Suprapubic skin (tissue), 4 donors: ENCODE measurements at regions not wholly inside any gene's neighbourhood (a gene's known extent, or its start where the extent isn't known, plus 50 kb on each side); places are given as distances from the start of the nearest gene placed in this dataset.

Experiments used
- DNase-seq, 2 donors: peaks; one replicate each; pipeline ENCODE4 v3.0.0-alpha.2; 2019; ENCODE audit warnings: low spot score in 2 of 2
- H3K27ac ChIP-seq: fragments of 200-600 bp; sonication (generic); one replicate; pipeline ENCODE4 v1.5.1; 2019
- H3K27me3 ChIP-seq: fragments of 200-600 bp; sonication (generic); one replicate; pipeline ENCODE4 v1.5.1; 2019
- H3K36me3 ChIP-seq: fragments of 200-600 bp; sonication (generic); one replicate; pipeline ENCODE4 v1.5.1; 2019
- H3K4me1 ChIP-seq: fragments of 200-600 bp; sonication (generic); one replicate; pipeline ENCODE4 v1.5.1; 2019
- H3K4me3 ChIP-seq: fragments of 200-600 bp; sonication (generic); one replicate; pipeline ENCODE4 v1.5.1; 2019; ENCODE audit warnings: mild to moderate bottlenecking
- H3K9me3 ChIP-seq: fragments of 200-600 bp; sonication (generic); one replicate; pipeline ENCODE4 v1.5.1; 2019
- EP300 ChIP-seq: sonication (generic); formaldehyde crosslinking; IDR thresholded peaks from one replicate; pipeline ENCODE4 v1.6.1; 2017; ENCODE audit warnings: antibody characterized with exemption
- POLR2A ChIP-seq, 2 donors: fragments of 450-650 bp; IDR thresholded peaks; one replicate each; pipeline ENCODE4 v1.6.1; 2017; ENCODE audit warnings: antibody characterized with exemption in 2 of 2, mild to moderate bottlenecking in 2 of 2, moderate library complexity in 2 of 2
- POLR2AphosphoS5 ChIP-seq, 3 donors: sonication (generic); formaldehyde crosslinking; IDR thresholded peaks; one replicate each; pipeline ENCODE4 v1.6.1; 2017; ENCODE audit warnings: antibody characterized with exemption in 3 of 3
- WGBS: methylation state at CpG from one replicate; pipeline ENCODE4 v1.1.5; 2018; 5-methylcytosine and 5-hydroxymethylcytosine counted together
- TF ChIP-seq, protein P1 (sequence below), 2 donors: fragments of 200-600 bp in 1 of 2; fragments of 450-650 bp in 1 of 2; sonication (generic) in 1 of 2; IDR thresholded peaks; one replicate each; pipeline ENCODE4 v1.5.1; 2016 to 2019; ENCODE audit warnings: antibody characterized with exemption in 2 of 2, mild to moderate bottlenecking in 1 of 2, moderate library complexity in 1 of 2

DNA sequence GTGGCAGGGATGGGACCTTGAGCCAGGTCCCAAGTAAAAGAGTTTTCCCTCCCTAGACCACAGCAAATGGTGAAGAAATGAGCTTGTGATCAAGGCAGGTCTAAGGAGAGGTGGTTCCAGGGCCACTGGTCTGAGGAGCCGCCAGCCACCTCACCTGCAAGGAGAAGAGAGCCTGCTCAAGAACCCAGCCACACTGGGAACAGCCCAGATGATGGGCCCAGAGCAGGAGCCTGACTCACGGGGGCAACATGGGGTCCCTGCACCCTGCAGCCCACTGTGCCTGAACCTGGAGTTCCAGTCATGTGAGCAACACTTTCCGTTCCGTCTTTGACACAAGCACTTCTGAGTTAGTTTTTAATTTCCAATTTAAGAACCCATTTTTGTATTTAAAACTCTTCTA, 204.5 kb upstream of the CDH4 start:
- peak in 1 of 2 donors; percentile 53 for DNase-seq
- Histone ChIP-seq H3K9me3 (no peaks in the 10 kb centered on the region), H3K27ac (no peak overlapping the region), H3K36me3 (no peaks in the 10 kb centered on the region), H3K4me3 (no peak overlapping the region), H3K4me1 (no peaks in the 10 kb centered on the region), H3K27me3 (peaks cover 2% of the 10 kb centered on the region)
- WGBS: 91% methylated on average over 4 of the region's 4 CpGs
- TF ChIP-seq POLR2A (IDR thresholded peaks at IDR 0.05) (no peak), EP300 (no peak), POLR2AphosphoS5 (IDR thresholded peaks at IDR 0.05) (no peak)
- TF ChIP-seq, protein P1, sequence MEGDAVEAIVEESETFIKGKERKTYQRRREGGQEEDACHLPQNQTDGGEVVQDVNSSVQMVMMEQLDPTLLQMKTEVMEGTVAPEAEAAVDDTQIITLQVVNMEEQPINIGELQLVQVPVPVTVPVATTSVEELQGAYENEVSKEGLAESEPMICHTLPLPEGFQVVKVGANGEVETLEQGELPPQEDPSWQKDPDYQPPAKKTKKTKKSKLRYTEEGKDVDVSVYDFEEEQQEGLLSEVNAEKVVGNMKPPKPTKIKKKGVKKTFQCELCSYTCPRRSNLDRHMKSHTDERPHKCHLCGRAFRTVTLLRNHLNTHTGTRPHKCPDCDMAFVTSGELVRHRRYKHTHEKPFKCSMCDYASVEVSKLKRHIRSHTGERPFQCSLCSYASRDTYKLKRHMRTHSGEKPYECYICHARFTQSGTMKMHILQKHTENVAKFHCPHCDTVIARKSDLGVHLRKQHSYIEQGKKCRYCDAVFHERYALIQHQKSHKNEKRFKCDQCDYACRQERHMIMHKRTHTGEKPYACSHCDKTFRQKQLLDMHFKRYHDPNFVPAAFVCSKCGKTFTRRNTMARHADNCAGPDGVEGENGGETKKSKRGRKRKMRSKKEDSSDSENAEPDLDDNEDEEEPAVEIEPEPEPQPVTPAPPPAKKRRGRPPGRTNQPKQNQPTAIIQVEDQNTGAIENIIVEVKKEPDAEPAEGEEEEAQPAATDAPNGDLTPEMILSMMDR (IDR thresholded peaks at IDR 0.05): no peak

DNA sequence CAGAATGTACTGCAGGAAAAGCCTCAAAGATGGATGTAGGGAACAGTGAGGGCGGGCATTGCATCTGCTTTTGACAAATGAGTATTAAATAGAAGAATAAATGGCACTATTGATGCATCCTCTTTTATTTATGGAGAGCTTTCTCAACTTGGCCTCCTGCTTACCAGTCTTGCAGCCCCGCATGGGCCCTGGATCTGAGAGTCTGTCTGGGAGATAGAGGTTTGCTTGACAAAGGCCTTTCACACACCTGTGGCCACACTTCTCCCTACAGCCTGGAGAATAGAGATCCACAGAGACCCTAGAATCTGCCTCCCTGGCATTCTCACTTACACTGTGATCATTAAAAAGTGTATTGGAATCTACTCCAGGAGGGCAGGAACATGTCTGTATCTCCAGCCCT, 203.8 kb upstream of the CDH4 start:
- TF ChIP-seq, protein P1 (IDR thresholded peaks at IDR 0.05): no peak
- no peak for TF ChIP-seq POLR2A (IDR thresholded peaks at IDR 0.05)
- TF ChIP-seq EP300: no peak
- TF ChIP-seq POLR2AphosphoS5 (IDR thresholded peaks at IDR 0.05): no peak
- H3K36me3 ChIP-seq: no peaks in the 10 kb centered on the region

DNA sequence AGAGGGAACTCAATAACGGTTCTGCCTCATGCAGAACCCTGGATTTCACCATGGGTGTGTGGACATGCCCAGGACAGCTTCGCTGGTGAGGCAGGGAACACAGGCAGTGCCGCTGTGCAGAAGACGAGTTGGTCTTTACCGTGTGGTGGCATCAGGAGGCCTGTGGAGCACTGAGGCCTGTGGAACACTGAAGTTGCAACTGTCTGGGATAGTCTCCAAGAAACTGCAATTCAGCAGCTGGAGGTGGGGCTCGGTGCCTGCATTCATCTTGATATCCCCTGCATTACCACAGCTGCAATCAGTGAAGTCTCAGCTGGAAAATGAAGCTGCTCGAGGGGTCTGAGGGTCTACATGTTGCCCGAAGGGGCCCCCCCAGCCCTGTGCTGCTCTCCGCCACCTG, 202.4 kb upstream of the CDH4 start:
- DNase-seq: peak in 1 of 2 donors; percentile 38

More for the DNA sequence above, 203.8 kb upstream of the CDH4 start:
- peak in 1 of 2 donors; percentile 24 for DNase-seq
- H3K4me1 ChIP-seq: no peaks in the 10 kb centered on the region
- H3K27me3 ChIP-seq: peaks cover 3% of the 10 kb centered on the region
- H3K9me3 ChIP-seq: no peaks in the 10 kb centered on the region
- no peak overlapping the region for H3K4me3 ChIP-seq
- no peak overlapping the region for H3K27ac ChIP-seq
- 80% methylated on average over 2 of the region's 2 CpGs for WGBS

DNA sequence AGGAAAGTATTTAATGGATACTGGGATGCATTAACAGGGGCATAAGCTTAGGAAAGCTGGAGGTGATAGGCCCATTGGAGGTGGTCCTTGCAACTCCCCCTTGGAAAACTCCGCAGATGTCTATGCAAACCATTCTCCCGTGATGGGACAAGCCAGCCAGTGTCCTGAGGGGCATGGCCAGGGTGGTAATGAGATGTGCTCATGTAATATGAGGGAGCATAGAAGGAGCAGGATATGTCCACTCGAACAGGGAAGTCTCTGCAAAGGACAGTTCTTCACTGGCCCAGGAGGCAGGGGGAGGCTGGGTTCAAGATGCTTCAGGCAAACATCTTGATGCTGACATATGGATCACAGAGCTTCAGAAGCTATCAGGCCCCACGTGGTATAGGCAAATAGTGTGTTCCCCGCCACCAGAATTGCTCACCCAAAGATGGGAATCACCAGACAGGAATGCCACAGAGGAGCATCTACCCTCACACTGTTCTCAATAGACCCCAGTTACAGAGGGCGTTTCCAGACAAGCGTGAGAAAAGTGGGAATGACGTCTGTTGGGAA, 201.6 kb upstream of the CDH4 start:
- no peaks in the 10 kb centered on the region for H3K4me1 ChIP-seq
- DNase-seq: peak in 1 of 2 donors; percentile 41
- H3K27ac ChIP-seq: no peak overlapping the region
- no peaks in the 10 kb centered on the region for H3K9me3 ChIP-seq
- WGBS: 75% methylated on average over 8 of the region's 8 CpGs
- H3K36me3 ChIP-seq: no peaks in the 10 kb centered on the region
- H3K27me3 ChIP-seq: peaks cover 3% of the 10 kb centered on the region
- no peak overlapping the region for H3K4me3 ChIP-seq
- TF ChIP-seq POLR2AphosphoS5 (IDR thresholded peaks at IDR 0.05) (no peak), EP300 (no peak), POLR2A (IDR thresholded peaks at IDR 0.05) (no peak)
- TF ChIP-seq, protein P1 (IDR thresholded peaks at IDR 0.05): no peak

More for the DNA sequence above, 202.4 kb upstream of the CDH4 start:
- H3K4me3 ChIP-seq: no peak overlapping the region
- TF ChIP-seq EP300: no peak
- no peak for TF ChIP-seq POLR2A (IDR thresholded peaks at IDR 0.05)
- no peak for TF ChIP-seq POLR2AphosphoS5 (IDR thresholded peaks at IDR 0.05)
- TF ChIP-seq, protein P1 (IDR thresholded peaks at IDR 0.05): no peak
- peaks cover 3% of the 10 kb centered on the region for H3K27me3 ChIP-seq
- 68% methylated on average over 5 of the region's 9 CpGs for WGBS
- H3K36me3 ChIP-seq: no peaks in the 10 kb centered on the region
- H3K27ac ChIP-seq: no peak overlapping the region
- H3K9me3 ChIP-seq: no peaks in the 10 kb centered on the region
- no peaks in the 10 kb centered on the region for H3K4me1 ChIP-seq

DNA sequence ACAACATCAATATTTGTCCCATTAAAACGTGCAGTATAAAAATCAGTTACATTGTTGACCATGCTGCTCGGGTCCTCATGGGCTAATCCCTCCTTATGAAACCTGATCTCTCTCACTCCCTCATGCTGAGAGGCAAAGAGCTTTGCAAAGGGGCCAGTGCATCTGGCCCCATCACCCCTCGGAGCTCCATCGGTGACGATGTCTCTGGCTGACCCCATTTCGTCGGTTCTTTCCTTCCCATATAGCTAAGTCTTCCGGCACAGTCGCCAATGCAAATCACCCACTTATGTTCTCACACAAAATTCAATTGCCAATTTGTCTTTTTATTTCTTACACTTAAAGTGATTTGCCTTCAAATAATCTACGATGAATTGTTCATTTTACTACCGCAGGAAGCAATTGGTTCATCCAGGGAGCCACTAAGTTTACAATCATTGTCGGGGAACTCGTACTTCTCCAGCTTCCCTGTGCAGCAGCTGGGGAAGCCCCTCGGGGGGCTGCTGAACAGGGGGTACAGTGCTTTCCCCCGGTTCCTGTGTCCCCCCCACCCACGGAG, 199.8 kb upstream of the CDH4 start:
- Histone ChIP-seq H3K4me1 (no peaks in the 10 kb centered on the region), H3K27ac (no peak overlapping the region), H3K4me3 (no peak overlapping the region), H3K27me3 (peaks cover 3% of the 10 kb centered on the region), H3K36me3 (no peaks in the 10 kb centered on the region), H3K9me3 (no peaks in the 10 kb centered on the region)
- TF ChIP-seq EP300: no peak
- no peak for TF ChIP-seq POLR2AphosphoS5 (IDR thresholded peaks at IDR 0.05)
- TF ChIP-seq POLR2A (IDR thresholded peaks at IDR 0.05): no peak
- TF ChIP-seq, protein P1 (IDR thresholded peaks at IDR 0.05): no peak
- WGBS: 58% methylated on average over 16 of the region's 16 CpGs
- peak in 1 of 2 donors; percentile 53 for DNase-seq
